HUES6 (cell line): ENCODE measurements at regions not wholly inside any gene's neighbourhood (a gene's known extent, or its start where the extent isn't known, plus 50 kb on each side); places are given as distances from the start of the nearest gene placed in this dataset.

Experiments
- H3K27ac ChIP-seq: 2 replicates; pipeline ENCODE4 v1.7.0; 2013; ENCODE audit warnings: low read depth, mild to moderate bottlenecking, low read length, inconsistent platforms
- H3K27me3 ChIP-seq: 2 replicates; pipeline ENCODE4 v1.6.1; 2013; ENCODE audit warnings: low read length; ENCODE audit not compliant: control insufficient read depth, insufficient read depth
- H3K36me3 ChIP-seq: 2 replicates; pipeline ENCODE4 v1.6.1; 2013; ENCODE audit warnings: low read length; ENCODE audit not compliant: control insufficient read depth, insufficient read depth
- H3K4me1 ChIP-seq: 2 replicates; pipeline ENCODE4 v1.6.1; 2013; ENCODE audit warnings: low read length; ENCODE audit not compliant: control insufficient read depth, insufficient read depth
- H3K4me3 ChIP-seq: 2 replicates; pipeline ENCODE4 v1.5.1; 2013; ENCODE audit warnings: low read depth, low read length
- H3K9ac ChIP-seq: one replicate; pipeline ENCODE4 v1.6.1; 2013; ENCODE audit warnings: mild to moderate bottlenecking, low read length
- H3K9me3 ChIP-seq: 2 replicates; pipeline ENCODE4 v1.6.1; 2013; ENCODE audit warnings: low read depth, low read length; ENCODE audit not compliant: control insufficient read depth, insufficient read depth

GRCh38 chr22:34969001-34969790 lies 96.8 kb upstream of the ISX start:
- Histone ChIP-seq H3K27ac (no peak overlapping the region), H3K36me3 (no peaks in the 10 kb centered on the region), H3K4me3 (no peak overlapping the region), H3K4me1 (peaks cover 32% of the 10 kb centered on the region), H3K9me3 (peaks cover 6% of the 10 kb centered on the region; the same call in 1 of the 2 replicates), H3K27me3 (no peaks in the 10 kb centered on the region), H3K9ac (no peak overlapping the region)

DNA sequence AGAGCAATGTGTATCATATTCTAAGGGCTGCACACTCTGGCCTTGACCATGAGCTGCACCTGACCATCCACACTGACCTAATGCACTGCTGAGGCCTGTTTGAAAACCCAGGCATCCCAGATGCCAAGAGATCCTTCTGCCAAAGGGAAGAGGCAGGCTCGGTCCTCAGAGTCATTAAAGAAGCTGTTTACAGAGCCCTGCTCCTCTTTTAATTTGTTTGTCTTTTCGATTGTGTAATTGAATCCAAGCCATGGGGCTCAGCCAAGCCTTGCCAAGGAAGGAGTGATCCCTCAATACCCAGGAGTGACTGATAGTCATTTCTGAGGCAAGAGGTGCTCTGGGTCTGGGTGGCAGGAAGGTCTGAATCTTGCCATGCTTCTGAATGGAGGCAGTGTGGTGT lies 94.5 kb upstream of the ISX start:
- H3K36me3 ChIP-seq: no peaks in the 10 kb centered on the region
- peaks cover 13% of the 10 kb centered on the region for H3K9me3 ChIP-seq
- no peak overlapping the region for H3K9ac ChIP-seq
- no peak overlapping the region for H3K4me3 ChIP-seq
- H3K27me3 ChIP-seq: no peaks in the 10 kb centered on the region
- H3K27ac ChIP-seq: no peak overlapping the region
- peaks cover 32% of the 10 kb centered on the region for H3K4me1 ChIP-seq

DNA sequence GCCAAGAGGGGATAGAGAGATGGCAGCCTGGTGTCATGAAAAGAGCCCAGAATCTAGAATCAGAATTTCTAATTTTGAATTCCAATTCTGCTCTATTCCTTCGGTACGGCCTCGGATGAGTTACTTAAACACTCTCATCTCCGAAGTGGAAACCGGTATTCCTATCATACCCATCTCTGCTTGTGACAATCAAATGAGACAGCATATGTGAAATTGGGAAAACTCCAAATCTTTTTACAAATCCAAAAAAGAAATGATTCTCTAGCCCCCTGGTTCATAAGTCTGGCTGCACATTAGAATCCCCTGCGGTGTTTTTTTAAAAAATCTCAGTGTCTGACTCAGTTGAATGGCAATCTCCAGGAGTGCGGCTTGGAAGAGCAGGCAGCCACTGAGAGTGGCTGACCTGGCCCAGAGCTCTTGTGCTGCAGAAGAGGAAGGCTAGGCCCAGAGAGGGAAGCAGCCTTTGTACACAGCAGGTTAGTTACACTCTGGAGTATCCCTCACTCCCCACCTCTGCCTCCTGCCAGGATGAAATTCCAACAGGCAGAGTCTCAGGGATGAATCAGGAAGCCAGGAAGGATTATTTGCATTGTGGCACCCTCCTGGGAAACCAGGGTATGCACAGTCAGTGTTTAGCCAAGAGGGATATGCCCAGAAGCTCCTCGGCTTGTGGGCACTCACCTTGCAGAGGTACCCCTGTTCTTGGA lies 93.6 kb upstream of the ISX start:
- H3K4me1 ChIP-seq: peaks cover 26% of the 10 kb centered on the region

GRCh38 chr22:34973016-34973415 lies 92.9 kb upstream of the ISX start:
- Histone ChIP-seq H3K27ac (no peak overlapping the region; the same call in 1 of the 2 replicates), H3K4me3 (no peak overlapping the region), H3K27me3 (no peaks in the 10 kb centered on the region), H3K4me1 (peaks cover 24% of the 10 kb centered on the region), H3K9ac (no peak overlapping the region), H3K9me3 (peaks cover 11% of the 10 kb centered on the region; the same call in 1 of the 2 replicates), H3K36me3 (no peaks in the 10 kb centered on the region)

More for the DNA sequence above, 93.6 kb upstream of the ISX start:
- no peaks in the 10 kb centered on the region for H3K36me3 ChIP-seq
- H3K9ac ChIP-seq: no peak overlapping the region
- H3K27me3 ChIP-seq: no peaks in the 10 kb centered on the region
- no peak overlapping the region for H3K27ac ChIP-seq
- no peak overlapping the region for H3K4me3 ChIP-seq
- H3K9me3 ChIP-seq: peaks cover 11% of the 10 kb centered on the region; the same call in 1 of the 2 replicates

DNA sequence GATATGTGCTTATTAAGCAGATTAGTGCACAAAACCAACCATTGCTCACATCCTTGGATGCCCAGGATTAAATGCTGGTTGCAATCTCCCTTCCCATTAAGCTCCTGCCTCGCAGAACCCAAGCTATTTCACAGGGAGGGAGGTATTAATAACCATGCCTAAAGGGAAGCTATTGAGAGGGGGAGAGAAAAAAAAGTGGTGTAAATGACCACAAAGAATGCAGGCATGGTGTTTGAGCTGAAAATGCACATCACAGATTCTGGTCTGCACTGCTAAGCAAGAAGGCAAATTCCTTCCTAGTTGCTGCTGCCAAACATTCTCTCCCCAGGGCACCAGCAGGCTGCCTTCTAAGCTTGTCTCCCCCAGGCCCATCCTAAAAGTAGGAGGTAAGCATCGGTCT lies 92.0 kb upstream of the ISX start:
- Histone ChIP-seq H3K4me1 (peaks cover 24% of the 10 kb centered on the region), H3K27me3 (no peaks in the 10 kb centered on the region), H3K4me3 (no peak overlapping the region), H3K9ac (no peak overlapping the region), H3K27ac (no peak overlapping the region), H3K9me3 (peaks cover 11% of the 10 kb centered on the region; the same call in 1 of the 2 replicates), H3K36me3 (no peaks in the 10 kb centered on the region)

- peaks cover 11% of the 10 kb centered on the region; the same call in 1 of the 2 replicates for H3K9me3 ChIP-seq
- H3K36me3 ChIP-seq: no peaks in the 10 kb centered on the region
- H3K4me3 ChIP-seq: no peak overlapping the region
- H3K27me3 ChIP-seq: no peaks in the 10 kb centered on the region
- H3K27ac ChIP-seq: no peak overlapping the region
- H3K9ac ChIP-seq: no peak overlapping the region
- peaks cover 24% of the 10 kb centered on the region for H3K4me1 ChIP-seq
These were observed 90.2 kb upstream of the ISX start for GRCh38 chr22:34975721-34976120.

DNA sequence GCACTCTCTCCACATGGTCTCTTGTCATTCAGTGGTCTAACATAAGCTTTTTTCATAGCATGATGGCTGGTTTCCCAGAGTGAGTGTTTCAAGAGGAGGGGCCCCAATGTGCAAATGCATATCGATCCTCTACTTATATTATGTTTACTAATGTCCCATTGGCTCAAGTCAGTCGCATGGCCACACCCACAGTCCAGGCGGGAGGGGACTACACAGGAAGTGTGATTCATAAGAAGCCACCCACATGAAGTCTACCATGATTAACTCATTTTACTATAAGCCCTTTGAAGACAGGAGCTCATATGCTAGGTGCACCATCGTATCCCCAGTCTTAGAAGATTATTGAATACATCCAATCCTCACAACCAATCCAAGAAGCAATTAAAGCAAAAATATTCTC lies 89.5 kb upstream of the ISX start:
- H3K27ac ChIP-seq: no peak overlapping the region
- peaks cover 11% of the 10 kb centered on the region; the same call in 1 of the 2 replicates for H3K9me3 ChIP-seq
- H3K27me3 ChIP-seq: no peaks in the 10 kb centered on the region
- H3K9ac ChIP-seq: no peak overlapping the region
- H3K36me3 ChIP-seq: no peaks in the 10 kb centered on the region
- H3K4me3 ChIP-seq: no peak overlapping the region
- peaks cover 22% of the 10 kb centered on the region for H3K4me1 ChIP-seq

- H3K27ac ChIP-seq: no peak overlapping the region
- H3K4me1 ChIP-seq: peaks cover 18% of the 10 kb centered on the region
- H3K4me3 ChIP-seq: no peak overlapping the region
- H3K9ac ChIP-seq: no peak overlapping the region
- peaks cover 11% of the 10 kb centered on the region; the same call in 1 of the 2 replicates for H3K9me3 ChIP-seq
- H3K36me3 ChIP-seq: no peaks in the 10 kb centered on the region
- H3K27me3 ChIP-seq: no peaks in the 10 kb centered on the region
These were observed 89.1 kb upstream of the ISX start for GRCh38 chr22:34976886-34977285.

GRCh38 chr22:34986523-34986922 lies 79.4 kb upstream of the ISX start:
- Histone ChIP-seq H3K9ac (no peak overlapping the region), H3K27ac (no peak overlapping the region), H3K4me1 (no peaks in the 10 kb centered on the region), H3K36me3 (no peaks in the 10 kb centered on the region), H3K4me3 (no peak overlapping the region), H3K27me3 (no peaks in the 10 kb centered on the region), H3K9me3 (peaks cover 22% of the 10 kb centered on the region)

- Histone ChIP-seq H3K27me3 (no peaks in the 10 kb centered on the region), H3K9ac (no peak overlapping the region), H3K9me3 (0 out of 2 replicates have a peak, but pooled peaks cover 4% of the 10 kb centered on the region), H3K4me3 (no peak overlapping the region), H3K27ac (no peak overlapping the region), H3K4me1 (no peaks in the 10 kb centered on the region), H3K36me3 (no peaks in the 10 kb centered on the region)
These were observed 73.3 kb upstream of the ISX start for GRCh38 chr22:34992672-34993071.

- no peaks in the 10 kb centered on the region for H3K9me3 ChIP-seq
- no peaks in the 10 kb centered on the region for H3K27me3 ChIP-seq
- no peak overlapping the region for H3K9ac ChIP-seq
- H3K27ac ChIP-seq: no peak overlapping the region
- no peaks in the 10 kb centered on the region for H3K4me1 ChIP-seq
- no peaks in the 10 kb centered on the region for H3K36me3 ChIP-seq
- H3K4me3 ChIP-seq: no peak overlapping the region
These were observed 72.4 kb upstream of the ISX start for GRCh38 chr22:34993548-34993947.
